ENCODE measurements at regions not wholly inside any gene's neighbourhood (a gene's known extent, or its start where the extent isn't known, plus 50 kb on each side); places are given as distances from the start of the nearest gene placed in this dataset.

DNA sequence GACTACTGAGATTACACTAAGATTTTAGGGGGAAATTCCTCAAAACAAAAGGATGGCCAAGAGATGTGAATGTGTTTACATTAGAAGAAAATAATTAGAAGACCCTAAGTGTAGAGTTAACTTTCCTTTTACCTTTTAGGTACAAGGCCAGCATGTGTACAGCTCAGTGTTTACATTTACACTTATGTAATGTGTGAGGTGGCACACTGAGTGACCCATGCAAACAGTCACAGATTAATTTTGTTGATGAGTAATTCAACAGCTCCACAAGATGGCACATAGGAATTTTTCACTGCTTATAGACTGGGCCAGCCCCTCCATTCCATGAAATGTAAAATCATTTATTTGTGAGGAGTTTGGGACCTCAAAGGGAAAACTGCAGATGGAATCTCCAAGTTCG lies 90.1 kb upstream of the SLC12A2 start:
- Histone ChIP-seq H3K4me3 (no peak overlapping the region), H3K27ac (no peak overlapping the region), H3K36me3 (no peaks in the 10 kb centered on the region), H3K27me3 (replicated peaks; ENCODE audit: insufficient read depth) (no peaks in the 10 kb centered on the region), H3K9me3 (no peaks in the 10 kb centered on the region), H3K4me1 (replicated peaks) (no peaks in the 10 kb centered on the region)
- TF ChIP-seq POLR2A (IDR thresholded peaks at IDR 0.05) (no peak), POLR2AphosphoS5 (IDR thresholded peaks at IDR 0.05) (no peak)
- TF ChIP-seq, protein P1, sequence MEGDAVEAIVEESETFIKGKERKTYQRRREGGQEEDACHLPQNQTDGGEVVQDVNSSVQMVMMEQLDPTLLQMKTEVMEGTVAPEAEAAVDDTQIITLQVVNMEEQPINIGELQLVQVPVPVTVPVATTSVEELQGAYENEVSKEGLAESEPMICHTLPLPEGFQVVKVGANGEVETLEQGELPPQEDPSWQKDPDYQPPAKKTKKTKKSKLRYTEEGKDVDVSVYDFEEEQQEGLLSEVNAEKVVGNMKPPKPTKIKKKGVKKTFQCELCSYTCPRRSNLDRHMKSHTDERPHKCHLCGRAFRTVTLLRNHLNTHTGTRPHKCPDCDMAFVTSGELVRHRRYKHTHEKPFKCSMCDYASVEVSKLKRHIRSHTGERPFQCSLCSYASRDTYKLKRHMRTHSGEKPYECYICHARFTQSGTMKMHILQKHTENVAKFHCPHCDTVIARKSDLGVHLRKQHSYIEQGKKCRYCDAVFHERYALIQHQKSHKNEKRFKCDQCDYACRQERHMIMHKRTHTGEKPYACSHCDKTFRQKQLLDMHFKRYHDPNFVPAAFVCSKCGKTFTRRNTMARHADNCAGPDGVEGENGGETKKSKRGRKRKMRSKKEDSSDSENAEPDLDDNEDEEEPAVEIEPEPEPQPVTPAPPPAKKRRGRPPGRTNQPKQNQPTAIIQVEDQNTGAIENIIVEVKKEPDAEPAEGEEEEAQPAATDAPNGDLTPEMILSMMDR (IDR thresholded peaks at IDR 0.05), result no peak
- 100% methylated on average over 1 of the region's 1 CpG for WGBS
- intact Hi-C loops (cut with DNase I), result no loop called here
- DNase-seq (ENCODE audit: low spot score), result no peak

DNA sequence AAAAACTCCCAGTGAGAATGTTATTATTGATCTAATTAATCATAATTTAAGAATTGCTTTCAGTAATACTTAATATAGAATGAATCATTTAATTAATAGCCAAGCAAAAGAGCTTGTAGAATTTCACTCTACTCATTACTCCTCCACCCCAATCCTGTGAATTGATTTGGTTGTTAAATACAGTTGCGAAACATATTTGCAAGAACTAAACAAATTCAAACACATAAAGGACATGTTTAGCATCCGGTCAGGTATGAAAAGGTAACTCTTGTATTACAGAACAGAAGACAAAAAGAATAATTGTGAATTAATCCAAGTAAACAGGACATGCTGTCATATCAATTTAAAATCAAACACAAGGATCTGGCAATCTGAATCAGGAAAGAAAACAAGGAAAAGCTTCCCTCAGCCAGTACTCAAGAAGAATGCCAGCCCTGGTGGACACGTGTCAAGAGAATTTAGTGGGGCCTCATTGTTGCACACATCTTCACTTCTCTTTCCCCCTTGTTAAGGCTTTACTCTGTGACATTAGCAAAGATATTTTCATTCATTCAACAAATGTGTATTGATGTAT lies 89.4 kb upstream of the SLC12A2 start:
- TF ChIP-seq, protein P1 (IDR thresholded peaks at IDR 0.05), result no peak
- TF ChIP-seq POLR2AphosphoS5 (IDR thresholded peaks at IDR 0.05) (no peak), POLR2A (IDR thresholded peaks at IDR 0.05) (no peak)
- intact Hi-C loops (cut with DNase I), result no loop called here
- DNase-seq (ENCODE audit: low spot score), result no peak
- no peaks in the 10 kb centered on the region for H3K27me3 ChIP-seq (replicated peaks; ENCODE audit: insufficient read depth)
- H3K9me3 ChIP-seq, result no peaks in the 10 kb centered on the region
- no peaks in the 10 kb centered on the region for H3K4me1 ChIP-seq (replicated peaks)
- H3K27ac ChIP-seq, result no peak overlapping the region
- H3K36me3 ChIP-seq, result no peaks in the 10 kb centered on the region
- WGBS, result 57% methylated on average over 3 of the region's 3 CpGs
- H3K4me3 ChIP-seq, result no peak overlapping the region

DNA sequence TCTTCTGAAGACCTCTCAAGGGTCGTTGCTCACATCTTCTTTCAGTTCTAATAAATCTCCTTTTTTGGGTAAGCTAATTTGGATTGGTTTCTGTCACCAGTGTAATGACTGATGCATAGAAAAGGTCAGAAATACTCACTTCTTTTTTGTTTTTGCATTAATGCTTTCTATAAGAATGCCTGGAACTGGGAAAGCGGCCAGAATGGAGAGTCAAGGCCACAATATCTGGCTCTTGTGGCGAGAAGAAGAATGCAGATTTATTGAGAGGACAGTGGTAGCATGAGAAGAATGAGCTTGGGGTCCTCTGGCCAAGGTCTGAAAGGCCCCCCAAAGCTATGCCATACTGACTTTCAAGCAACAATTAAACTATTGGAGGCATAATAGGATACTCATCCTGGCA lies 88.0 kb upstream of the SLC12A2 start:
- Histone ChIP-seq H3K4me1 (replicated peaks) (no peaks in the 10 kb centered on the region), H3K27me3 (replicated peaks; ENCODE audit: insufficient read depth) (no peaks in the 10 kb centered on the region), H3K27ac (no peak overlapping the region), H3K9me3 (no peaks in the 10 kb centered on the region), H3K36me3 (no peaks in the 10 kb centered on the region), H3K4me3 (no peak overlapping the region)
- intact Hi-C loops (cut with DNase I), result no loop called here
- no peak for DNase-seq (ENCODE audit: low spot score)
- 84% methylated on average over 3 of the region's 3 CpGs for WGBS
- TF ChIP-seq POLR2AphosphoS5 (IDR thresholded peaks at IDR 0.05) (no peak), POLR2A (IDR thresholded peaks at IDR 0.05) (no peak)

DNA sequence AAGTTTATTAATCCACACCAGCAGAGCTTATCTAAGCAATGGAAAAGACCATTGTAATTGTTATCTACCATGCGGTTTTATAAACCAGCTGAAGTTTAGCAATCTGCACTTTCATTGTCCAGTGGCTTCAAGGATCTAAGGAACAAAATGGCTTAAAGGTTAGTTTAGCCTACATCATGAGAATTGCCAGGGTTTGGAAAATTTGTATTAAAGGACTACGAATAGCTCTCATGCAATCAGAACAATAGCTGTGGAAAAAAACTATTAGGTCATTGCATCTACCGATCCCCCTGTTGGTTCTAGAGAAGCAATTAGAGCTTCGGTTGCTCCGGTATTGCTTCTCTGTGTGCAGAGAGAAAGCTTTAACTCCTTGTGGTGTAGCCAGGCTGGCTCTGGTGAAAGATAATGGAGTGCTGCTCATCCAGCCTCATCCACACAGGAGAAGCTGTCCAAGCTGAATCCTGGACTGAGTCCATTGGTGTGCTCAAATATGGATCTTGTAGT lies 86.3 kb upstream of the SLC12A2 start:
- Histone ChIP-seq H3K9me3 (no peaks in the 10 kb centered on the region), H3K4me1 (replicated peaks) (peaks cover 2% of the 10 kb centered on the region), H3K36me3 (no peaks in the 10 kb centered on the region), H3K27ac (no peak overlapping the region), H3K27me3 (replicated peaks; ENCODE audit: insufficient read depth) (no peaks in the 10 kb centered on the region), H3K4me3 (no peak overlapping the region)
- WGBS, result 32% methylated on average over 5 of the region's 5 CpGs
- intact Hi-C loops (cut with DNase I), result no loop called here
- DNase-seq (ENCODE audit: low spot score), result peak; percentile 5
- TF ChIP-seq POLR2AphosphoS5 (IDR thresholded peaks at IDR 0.05), result no peak

DNA sequence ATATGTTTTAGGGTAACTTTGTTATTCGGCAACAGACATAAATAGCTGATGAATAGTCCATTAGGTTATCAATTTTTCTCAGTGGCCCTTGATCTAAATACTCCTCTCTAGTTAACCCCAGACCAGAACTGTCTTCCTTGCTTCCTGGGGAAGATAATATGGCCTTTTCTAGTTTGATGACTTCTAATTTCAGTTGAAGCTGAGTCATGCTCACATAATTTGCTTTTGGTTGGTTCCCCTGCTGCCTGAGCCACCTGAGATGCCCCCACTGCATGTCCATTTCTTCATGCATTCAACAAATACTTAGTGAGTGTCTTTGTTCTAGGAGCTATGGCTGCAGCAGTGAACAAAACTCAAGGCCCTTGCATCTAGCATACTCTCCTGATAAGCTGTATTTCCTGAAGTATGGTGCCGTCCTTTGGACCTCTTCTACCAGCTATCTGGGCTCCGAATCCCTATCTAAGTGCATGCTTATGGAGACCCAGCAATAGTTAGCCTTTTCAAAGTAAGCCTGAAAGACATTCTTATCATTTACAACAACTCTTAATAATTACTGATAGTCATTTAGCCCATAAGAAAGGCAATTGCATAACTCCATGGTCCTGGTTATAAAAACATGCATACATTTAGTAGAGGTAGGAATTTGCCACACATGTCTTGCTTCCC lies 84.5 kb upstream of the SLC12A2 start:
- Histone ChIP-seq H3K36me3 (no peaks in the 10 kb centered on the region), H3K9me3 (no peaks in the 10 kb centered on the region), H3K27ac (no peak overlapping the region), H3K27me3 (replicated peaks; ENCODE audit: insufficient read depth) (no peaks in the 10 kb centered on the region), H3K4me3 (no peak overlapping the region), H3K4me1 (replicated peaks) (peaks cover 2% of the 10 kb centered on the region)
- WGBS, result 89% methylated on average over 3 of the region's 3 CpGs
- intact Hi-C loops (cut with DNase I), result no loop called here
- TF ChIP-seq POLR2A (IDR thresholded peaks at IDR 0.05) (no peak), POLR2AphosphoS5 (IDR thresholded peaks at IDR 0.05) (no peak)
- TF ChIP-seq, protein P1 (IDR thresholded peaks at IDR 0.05), result no peak
- DNase-seq (ENCODE audit: low spot score), result no peak

DNA sequence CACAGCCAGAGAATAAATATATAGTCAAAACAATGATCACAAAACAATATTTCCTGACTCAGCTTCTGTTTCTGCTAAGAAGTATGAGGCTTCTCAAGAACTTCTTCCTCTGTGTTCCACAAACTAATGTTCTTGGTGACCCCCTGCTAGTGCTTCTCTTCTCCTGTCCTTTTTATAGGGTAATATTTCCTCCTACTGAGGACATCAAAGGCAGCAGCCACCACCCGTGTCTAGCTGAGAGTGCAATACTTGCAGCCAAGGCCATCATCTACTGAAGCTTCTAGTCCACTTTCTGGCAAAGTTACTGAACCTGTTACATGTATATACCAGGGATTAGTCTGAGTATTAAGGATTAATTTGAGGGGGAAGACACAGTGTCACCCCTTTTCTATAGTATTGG lies 83.7 kb upstream of the SLC12A2 start:
- Histone ChIP-seq H3K9me3 (no peaks in the 10 kb centered on the region), H3K36me3 (no peaks in the 10 kb centered on the region), H3K27me3 (replicated peaks; ENCODE audit: insufficient read depth) (no peaks in the 10 kb centered on the region), H3K4me1 (replicated peaks) (peaks cover 2% of the 10 kb centered on the region), H3K27ac (no peak overlapping the region), H3K4me3 (no peak overlapping the region)
- intact Hi-C loops (cut with DNase I), result no loop called here
- 57% methylated on average over 1 of the region's 1 CpG for WGBS
- DNase-seq (ENCODE audit: low spot score), result no peak
- TF ChIP-seq POLR2AphosphoS5 (IDR thresholded peaks at IDR 0.05) (no peak), POLR2A (IDR thresholded peaks at IDR 0.05) (no peak)
- TF ChIP-seq, protein P1 (IDR thresholded peaks at IDR 0.05), result no peak
